ENCODE measurements at regions not wholly inside any gene's neighbourhood (a gene's known extent, or its start where the extent isn't known, plus 50 kb on each side); places are given as distances from the start of the nearest gene placed in this dataset.

DNA sequence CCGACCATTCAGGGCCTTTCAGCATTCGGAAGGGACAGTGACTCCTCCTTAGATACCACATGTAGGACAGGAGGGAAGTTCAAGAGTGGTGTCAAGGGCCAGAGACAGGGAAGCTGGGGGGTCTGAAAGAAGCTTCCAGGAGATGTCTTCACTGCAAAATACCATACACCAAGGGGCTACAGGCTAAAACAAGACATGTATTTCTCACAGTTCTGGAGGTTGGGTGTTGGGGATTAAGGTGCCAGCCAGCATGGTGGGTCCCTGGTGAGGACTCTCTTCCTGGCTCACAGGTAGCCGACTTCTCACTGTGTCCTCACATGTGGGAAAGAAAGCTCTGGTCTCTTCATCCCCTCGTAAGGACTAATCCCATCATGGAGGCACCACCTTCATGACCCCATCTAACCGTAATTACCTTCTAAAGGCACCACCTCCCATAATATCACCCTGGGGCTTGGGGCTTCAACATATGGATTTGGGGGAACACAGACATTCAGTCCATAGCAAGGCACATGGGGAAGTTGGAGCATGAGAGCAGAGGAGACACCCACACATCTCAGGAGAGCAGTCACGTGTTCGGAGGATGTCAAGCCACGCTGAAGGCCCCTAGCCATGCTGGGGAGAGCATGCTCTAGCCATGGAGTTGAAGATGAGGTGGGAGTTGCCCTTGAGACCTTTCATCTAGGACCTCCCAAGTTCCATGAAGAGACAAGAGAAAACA is 73.9 kb upstream of the GDF10 start:
- no peak for TF ChIP-seq EZH2 (IDR thresholded peaks at IDR 0.05; ENCODE audit: borderline replicate concordance, low read depth, low read length, poor library complexity, severe bottlenecking)
- TF ChIP-seq, protein P1, sequence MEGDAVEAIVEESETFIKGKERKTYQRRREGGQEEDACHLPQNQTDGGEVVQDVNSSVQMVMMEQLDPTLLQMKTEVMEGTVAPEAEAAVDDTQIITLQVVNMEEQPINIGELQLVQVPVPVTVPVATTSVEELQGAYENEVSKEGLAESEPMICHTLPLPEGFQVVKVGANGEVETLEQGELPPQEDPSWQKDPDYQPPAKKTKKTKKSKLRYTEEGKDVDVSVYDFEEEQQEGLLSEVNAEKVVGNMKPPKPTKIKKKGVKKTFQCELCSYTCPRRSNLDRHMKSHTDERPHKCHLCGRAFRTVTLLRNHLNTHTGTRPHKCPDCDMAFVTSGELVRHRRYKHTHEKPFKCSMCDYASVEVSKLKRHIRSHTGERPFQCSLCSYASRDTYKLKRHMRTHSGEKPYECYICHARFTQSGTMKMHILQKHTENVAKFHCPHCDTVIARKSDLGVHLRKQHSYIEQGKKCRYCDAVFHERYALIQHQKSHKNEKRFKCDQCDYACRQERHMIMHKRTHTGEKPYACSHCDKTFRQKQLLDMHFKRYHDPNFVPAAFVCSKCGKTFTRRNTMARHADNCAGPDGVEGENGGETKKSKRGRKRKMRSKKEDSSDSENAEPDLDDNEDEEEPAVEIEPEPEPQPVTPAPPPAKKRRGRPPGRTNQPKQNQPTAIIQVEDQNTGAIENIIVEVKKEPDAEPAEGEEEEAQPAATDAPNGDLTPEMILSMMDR (conservative IDR thresholded peaks at IDR 0.05; ENCODE audit: low read depth, low read length), result no peak
